Muscle layer of colon (tissue), 2 donors: ENCODE measurements at regions not wholly inside any gene's neighbourhood (a gene's known extent, or its start where the extent isn't known, plus 50 kb on each side); places are given as distances from the start of the nearest gene placed in this dataset.
"Not testable (repeated sequence)": the region's sequence is repeated elsewhere in the genome, so short reads cannot be mapped to it uniquely, and the experiment has no call there.

Experiments used
- H3K27ac ChIP-seq: one replicate; pipeline ENCODE4 v1.7.0; 2013; ENCODE audit warnings: low read depth, mild to moderate bottlenecking, low read length, moderate library complexity
- H3K27me3 ChIP-seq, 2 donors: one replicate each; pipeline ENCODE4 v1.7.0; 2013; ENCODE audit warnings: low read length in 2 of 2, mild to moderate bottlenecking in 2 of 2; ENCODE audit not compliant: insufficient read depth in 2 of 2, control insufficient read depth in 1 of 2
- H3K36me3 ChIP-seq: one replicate; pipeline ENCODE4 v1.7.0; 2013; ENCODE audit warnings: mild to moderate bottlenecking, low read length; ENCODE audit not compliant: insufficient read depth
- H3K4me1 ChIP-seq: one replicate; pipeline ENCODE4 v1.7.0; 2013; ENCODE audit warnings: mild to moderate bottlenecking, low read length; ENCODE audit not compliant: insufficient read depth
- H3K4me3 ChIP-seq, 2 donors: one replicate each; pipeline ENCODE4 v1.7.0; 2013; ENCODE audit warnings: low read length in 2 of 2, low read depth in 1 of 2, mild to moderate bottlenecking in 1 of 2, moderate library complexity in 1 of 2
- H3K9ac ChIP-seq: one replicate; pipeline ENCODE4 v1.7.0; 2013; ENCODE audit warnings: low read length
- H3K9me3 ChIP-seq: one replicate; pipeline ENCODE4 v1.7.0; 2013; ENCODE audit warnings: mild to moderate bottlenecking, low read length
- donor health status: abdominal sarcoma.
- donor health status: Adenocarcinoma of cecum.

DNA sequence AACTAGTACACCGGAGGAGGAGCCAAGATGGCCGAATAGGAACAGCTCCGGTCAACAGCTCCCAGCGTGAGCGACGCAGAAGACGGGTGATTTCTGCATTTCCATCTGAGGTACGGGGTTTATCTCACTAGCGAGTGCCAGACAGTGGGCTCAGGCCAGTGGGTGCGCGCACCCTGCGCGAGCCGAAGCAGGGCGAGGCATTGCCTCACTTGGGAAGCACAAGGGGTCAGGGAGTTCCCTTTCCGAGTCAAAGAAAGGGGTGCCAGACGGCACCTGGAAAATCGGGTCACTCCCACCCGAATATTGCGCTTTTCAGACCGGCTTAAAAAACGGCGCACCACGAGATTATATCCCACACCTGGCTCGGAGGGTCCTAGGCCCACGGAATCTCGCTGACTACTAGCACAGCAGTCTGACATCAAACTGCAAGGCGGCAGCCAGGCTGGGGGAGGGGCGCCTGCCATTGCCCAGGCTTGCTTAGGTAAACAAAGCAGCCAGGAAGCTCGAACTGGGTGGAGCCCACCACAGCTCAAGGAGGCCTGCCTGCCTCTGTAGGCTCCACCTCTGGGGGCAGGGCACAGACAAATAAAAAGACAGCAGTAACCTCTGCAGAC is 426.7 kb upstream of the DEPDC1 start:
- not testable (repeated sequence) for H3K9ac ChIP-seq, H3K36me3 ChIP-seq, H3K27ac ChIP-seq, H3K27me3 ChIP-seq, H3K4me3 ChIP-seq, H3K4me1 ChIP-seq, H3K9me3 ChIP-seq

- H3K36me3 ChIP-seq: no peaks in the 10 kb centered on the region
- no peaks in the 10 kb centered on the region for H3K4me1 ChIP-seq
- H3K27ac ChIP-seq: no peak overlapping the region
- H3K27me3 ChIP-seq: no peaks in the 10 kb centered on the region
- H3K9ac ChIP-seq: no peak overlapping the region
- no peak overlapping the region for H3K4me3 ChIP-seq
- H3K9me3 ChIP-seq: no peaks in the 10 kb centered on the region
These were observed 433.2 kb upstream of the DEPDC1 start for GRCh38 chr1:68930101-68930500.

DNA sequence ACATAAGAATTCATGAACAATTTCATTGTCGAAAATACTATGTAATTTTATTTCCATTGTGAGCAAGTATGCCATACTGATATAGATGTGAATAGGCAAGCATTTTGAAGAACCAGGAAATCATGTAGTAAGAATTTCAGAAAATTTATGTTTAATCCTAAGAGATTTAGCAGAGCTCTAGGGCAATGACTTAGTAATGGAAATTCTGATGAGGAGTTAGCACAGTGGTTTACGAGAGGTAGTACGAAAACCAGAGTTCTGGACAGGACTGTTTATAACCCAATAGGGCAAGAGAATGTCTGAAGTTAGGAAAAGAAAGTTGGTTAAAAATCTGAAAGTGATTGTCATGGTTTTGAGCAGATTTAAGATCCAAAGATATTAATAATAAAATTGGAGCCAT is 439.6 kb upstream of the DEPDC1 start:
- H3K4me1 ChIP-seq: peaks cover 4% of the 10 kb centered on the region
- peaks cover 2% of the 10 kb centered on the region for H3K9me3 ChIP-seq
- H3K27me3 ChIP-seq: no peaks in the 10 kb centered on the region
- no peak overlapping the region for H3K27ac ChIP-seq
- H3K9ac ChIP-seq: no peak overlapping the region
- H3K36me3 ChIP-seq: no peaks in the 10 kb centered on the region
- no peak overlapping the region for H3K4me3 ChIP-seq

DNA sequence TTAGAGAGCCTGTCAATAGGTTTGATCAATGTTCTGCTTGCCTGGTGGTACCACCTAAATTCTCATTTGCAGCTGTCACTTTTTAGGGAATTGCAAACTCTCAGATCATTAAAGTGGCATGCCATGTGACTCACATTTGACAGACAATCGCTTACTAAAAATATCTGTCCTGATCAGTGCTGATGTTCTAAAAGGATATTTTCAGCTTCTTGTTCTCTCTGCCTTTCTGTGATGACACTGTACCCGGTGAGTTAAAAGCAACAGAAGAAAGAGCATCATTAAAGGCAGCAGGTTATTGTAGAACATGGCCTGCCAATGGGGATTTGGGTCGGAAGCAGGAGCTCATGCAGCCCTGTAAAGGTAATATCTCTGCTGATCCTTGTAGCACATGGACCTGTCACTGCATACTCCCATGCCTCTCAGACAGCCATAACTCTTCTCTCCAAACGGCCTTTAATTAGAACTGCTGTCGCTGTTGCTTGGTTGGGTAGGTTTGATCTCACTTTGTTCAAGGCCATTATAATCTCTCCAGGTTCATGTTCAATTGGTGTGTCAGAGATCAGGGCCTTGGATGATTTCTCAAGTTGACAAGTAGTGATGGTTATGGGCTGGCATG is 441.3 kb upstream of the DEPDC1 start:
- Histone ChIP-seq H3K9me3 (peaks cover 4% of the 10 kb centered on the region), H3K9ac (no peak overlapping the region), H3K27ac (no peak overlapping the region), H3K4me3 (no peak overlapping the region), H3K27me3 (no peaks in the 10 kb centered on the region), H3K36me3 (no peaks in the 10 kb centered on the region), H3K4me1 (peaks cover 4% of the 10 kb centered on the region)

DNA sequence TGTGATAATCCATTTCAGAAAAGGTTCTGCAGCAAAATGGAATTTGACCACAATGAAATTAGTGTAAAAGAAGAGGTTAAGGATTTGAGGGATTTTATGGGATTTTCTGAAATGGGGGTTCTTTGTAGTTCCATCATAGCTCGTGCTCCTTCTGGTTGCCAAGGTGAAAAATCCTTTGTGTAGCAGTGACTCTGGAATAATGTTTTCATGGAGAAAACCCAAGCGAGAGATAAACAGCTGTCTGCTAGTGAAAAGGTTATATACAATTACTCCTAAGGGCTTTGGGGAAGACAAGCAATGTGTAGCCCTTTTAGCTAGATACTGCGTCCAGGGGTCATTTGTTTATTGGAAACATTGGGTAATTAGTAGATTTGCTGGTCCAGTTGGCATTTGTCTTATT is 453.2 kb upstream of the DEPDC1 start:
- Histone ChIP-seq H3K4me1 (no peaks in the 10 kb centered on the region), H3K36me3 (no peaks in the 10 kb centered on the region), H3K9me3 (no peaks in the 10 kb centered on the region), H3K27ac (no peak overlapping the region), H3K4me3 (no peak overlapping the region), H3K9ac (no peak overlapping the region), H3K27me3 (no peaks in the 10 kb centered on the region)

DNA sequence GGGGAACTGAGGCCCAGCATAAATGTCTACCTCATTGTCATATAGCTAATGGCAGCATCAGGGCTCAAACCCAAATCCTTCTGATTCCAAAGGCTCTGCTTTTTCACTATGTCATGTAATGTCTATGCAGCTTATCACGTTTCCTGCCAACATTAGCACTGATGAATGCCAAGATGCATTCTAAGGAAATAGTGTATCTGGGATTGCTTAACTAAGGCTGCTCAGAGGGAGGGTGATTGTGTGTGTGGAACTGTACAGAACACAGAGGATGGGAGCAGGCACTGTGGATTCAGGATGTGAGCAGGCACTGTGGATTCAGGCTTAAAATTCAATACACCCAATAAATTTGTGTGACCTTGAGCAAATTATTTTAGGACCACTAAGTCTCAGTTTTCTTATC is 456.4 kb upstream of the DEPDC1 start:
- Histone ChIP-seq H3K27me3 (no peaks in the 10 kb centered on the region), H3K36me3 (no peaks in the 10 kb centered on the region), H3K9me3 (no peaks in the 10 kb centered on the region)

DNA sequence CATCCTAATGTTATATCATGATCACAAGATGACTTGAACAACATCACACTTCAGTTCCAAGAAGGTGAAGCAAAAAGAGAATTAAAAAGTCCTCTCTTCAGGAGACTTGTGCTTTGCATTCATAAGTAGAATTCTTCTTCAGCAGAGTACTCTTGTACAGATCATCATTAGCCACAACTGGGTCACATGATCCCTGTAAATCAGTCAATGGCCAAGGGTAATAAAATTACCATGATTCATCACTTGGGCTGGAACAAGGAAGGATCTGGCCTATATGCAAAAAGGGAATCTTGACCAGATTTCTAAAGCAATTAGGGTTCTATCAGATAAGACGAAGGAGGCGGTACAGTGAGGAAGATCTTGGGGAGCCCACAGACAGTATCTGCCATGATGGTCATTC is 458.0 kb upstream of the DEPDC1 start:
- Histone ChIP-seq H3K27ac (no peak overlapping the region), H3K36me3 (no peaks in the 10 kb centered on the region), H3K9ac (no peak overlapping the region), H3K9me3 (no peaks in the 10 kb centered on the region), H3K27me3 (no peaks in the 10 kb centered on the region), H3K4me3 (no peak overlapping the region), H3K4me1 (peaks cover 16% of the 10 kb centered on the region)

More for the DNA sequence above, 456.4 kb upstream of the DEPDC1 start:
- no peak overlapping the region for H3K9ac ChIP-seq
- H3K27ac ChIP-seq: no peak overlapping the region
- no peak overlapping the region for H3K4me3 ChIP-seq
- peaks cover 5% of the 10 kb centered on the region for H3K4me1 ChIP-seq

- H3K27me3 ChIP-seq: no peaks in the 10 kb centered on the region
- H3K36me3 ChIP-seq: no peaks in the 10 kb centered on the region
- H3K9ac ChIP-seq: no peak overlapping the region
- H3K4me3 ChIP-seq: no peak overlapping the region
- peaks cover 16% of the 10 kb centered on the region for H3K4me1 ChIP-seq
- no peak overlapping the region for H3K27ac ChIP-seq
- no peaks in the 10 kb centered on the region for H3K9me3 ChIP-seq
These were observed 458.5 kb upstream of the DEPDC1 start for GRCh38 chr1:68955424-68955823.

GRCh38 chr1:68958958-68959357 is 462.1 kb upstream of the DEPDC1 start:
- peaks cover 16% of the 10 kb centered on the region for H3K4me1 ChIP-seq
- H3K9ac ChIP-seq: no peak overlapping the region
- no peak overlapping the region for H3K27ac ChIP-seq
- no peaks in the 10 kb centered on the region for H3K9me3 ChIP-seq
- H3K4me3 ChIP-seq: peak overlapping the region in 1 of 2 donors; percentile 16
- H3K27me3 ChIP-seq: no peaks in the 10 kb centered on the region
- no peaks in the 10 kb centered on the region for H3K36me3 ChIP-seq

DNA sequence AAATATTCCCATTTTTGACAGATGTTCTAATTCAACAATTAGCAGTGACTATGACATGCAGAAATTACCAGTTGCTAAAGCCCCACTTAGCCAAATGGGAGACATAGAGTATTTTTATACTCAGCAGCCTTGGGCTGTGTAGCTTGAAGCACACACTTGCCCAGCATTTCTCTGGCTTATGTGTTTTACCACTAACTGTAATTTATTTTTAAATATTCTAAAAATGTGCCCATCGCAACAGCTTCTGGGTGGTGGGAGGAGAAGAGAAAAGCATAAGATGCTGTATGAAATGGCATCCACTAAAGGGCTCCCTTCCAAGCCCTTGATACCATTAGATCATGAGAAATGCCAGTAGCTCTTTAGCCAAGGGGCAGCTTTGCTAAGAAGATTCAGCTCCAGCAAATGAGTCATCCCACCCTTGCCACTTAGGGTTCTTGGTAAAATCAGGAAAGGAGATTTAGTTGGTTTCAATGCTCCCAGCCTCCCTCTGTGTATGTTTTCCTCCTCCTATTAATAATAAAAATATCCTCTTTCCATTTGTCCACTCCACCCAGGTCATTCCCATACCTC is 462.7 kb upstream of the DEPDC1 start:
- H3K36me3 ChIP-seq: no peaks in the 10 kb centered on the region
- no peaks in the 10 kb centered on the region for H3K27me3 ChIP-seq
- no peak overlapping the region for H3K27ac ChIP-seq
- no peaks in the 10 kb centered on the region for H3K9me3 ChIP-seq
- no peak overlapping the region for H3K9ac ChIP-seq
- H3K4me3 ChIP-seq: no peak overlapping the region
- H3K4me1 ChIP-seq: peaks cover 16% of the 10 kb centered on the region

GRCh38 chr1:68961143-68961542 is 464.3 kb upstream of the DEPDC1 start:
- Histone ChIP-seq H3K9ac (no peak overlapping the region), H3K4me1 (peaks cover 11% of the 10 kb centered on the region), H3K4me3 (no peak overlapping the region), H3K9me3 (no peaks in the 10 kb centered on the region), H3K27me3 (no peaks in the 10 kb centered on the region), H3K36me3 (no peaks in the 10 kb centered on the region), H3K27ac (no peak overlapping the region)

GRCh38 chr1:68963353-68963752 is 466.5 kb upstream of the DEPDC1 start:
- Histone ChIP-seq H3K4me1 (peaks cover 11% of the 10 kb centered on the region), H3K4me3 (no peak overlapping the region)

More at GRCh38 chr1:68963353-68963752, 466.5 kb upstream of the DEPDC1 start:
- Histone ChIP-seq H3K36me3 (no peaks in the 10 kb centered on the region), H3K27me3 (no peaks in the 10 kb centered on the region), H3K27ac (no peak overlapping the region), H3K9me3 (no peaks in the 10 kb centered on the region), H3K9ac (no peak overlapping the region)
